NCI-H1092 (cell line): ENCODE measurements at regions not wholly inside any gene's neighbourhood (a gene's known extent, or its start where the extent isn't known, plus 50 kb on each side); places are given as distances from the start of the nearest gene placed in this dataset.
"Not testable (repeated sequence)": the region's sequence is repeated elsewhere in the genome, so short reads cannot be mapped to it uniquely, and the experiment has no call there.

Experiments
- DNase-seq: peaks from one replicate; lab custom pipeline; 2025; lab: John Stamatoyannopoulos, UW

DNA sequence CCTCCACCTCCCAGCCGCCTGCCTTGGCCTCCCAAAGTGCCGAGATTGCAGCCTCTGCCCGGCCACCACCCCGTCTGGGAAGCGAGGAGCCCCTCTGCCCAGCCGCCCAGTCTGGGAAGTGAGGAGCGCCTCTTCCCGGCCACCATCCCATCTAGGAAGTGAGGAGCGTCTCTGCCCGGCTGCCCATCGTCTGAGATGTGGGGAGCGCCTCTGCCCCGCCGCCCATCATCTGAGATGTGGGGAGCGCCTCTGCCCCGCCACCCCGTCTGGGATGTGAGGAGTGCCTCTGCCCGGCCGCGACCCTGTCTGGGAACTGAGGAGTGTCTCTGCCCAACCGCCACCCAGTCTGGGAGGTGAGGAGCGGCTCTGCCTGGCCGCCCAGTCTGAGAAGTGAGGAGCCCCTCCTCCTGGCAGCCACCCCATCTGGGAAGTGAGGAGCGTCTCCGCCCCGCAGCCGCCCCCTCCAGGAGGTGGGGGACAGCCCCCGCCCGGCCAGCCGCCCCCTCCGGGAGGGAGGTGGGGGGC lies 296.3 kb downstream of the HNRNPD start:
- not testable (repeated sequence) for DNase-seq

GRCh38 chr4:82076809-82077208 lies 297.0 kb downstream of the HNRNPD start:
- DNase-seq: no peak

GRCh38 chr4:82076359-82076758 lies 297.4 kb downstream of the HNRNPD start:
- DNase-seq: no peak

DNA sequence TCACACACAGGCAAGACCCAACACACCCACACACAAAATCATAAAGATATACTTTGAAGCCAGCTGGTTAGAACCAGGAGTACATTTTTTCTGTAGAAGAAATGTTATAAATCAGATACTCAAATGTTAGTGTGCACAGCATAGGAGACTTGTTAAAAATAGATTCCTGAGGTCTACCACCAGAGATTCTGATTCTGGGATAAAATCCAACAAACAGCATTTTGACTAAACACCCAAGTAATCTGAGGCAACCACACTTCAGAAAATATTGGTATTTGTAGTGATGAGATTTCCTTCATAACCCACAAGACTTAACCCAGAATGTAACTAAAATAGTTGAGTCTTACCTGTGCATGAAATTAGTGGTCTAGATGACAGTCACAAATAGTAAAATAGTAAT lies 301.8 kb downstream of the HNRNPD start:
- no peak for DNase-seq

DNA sequence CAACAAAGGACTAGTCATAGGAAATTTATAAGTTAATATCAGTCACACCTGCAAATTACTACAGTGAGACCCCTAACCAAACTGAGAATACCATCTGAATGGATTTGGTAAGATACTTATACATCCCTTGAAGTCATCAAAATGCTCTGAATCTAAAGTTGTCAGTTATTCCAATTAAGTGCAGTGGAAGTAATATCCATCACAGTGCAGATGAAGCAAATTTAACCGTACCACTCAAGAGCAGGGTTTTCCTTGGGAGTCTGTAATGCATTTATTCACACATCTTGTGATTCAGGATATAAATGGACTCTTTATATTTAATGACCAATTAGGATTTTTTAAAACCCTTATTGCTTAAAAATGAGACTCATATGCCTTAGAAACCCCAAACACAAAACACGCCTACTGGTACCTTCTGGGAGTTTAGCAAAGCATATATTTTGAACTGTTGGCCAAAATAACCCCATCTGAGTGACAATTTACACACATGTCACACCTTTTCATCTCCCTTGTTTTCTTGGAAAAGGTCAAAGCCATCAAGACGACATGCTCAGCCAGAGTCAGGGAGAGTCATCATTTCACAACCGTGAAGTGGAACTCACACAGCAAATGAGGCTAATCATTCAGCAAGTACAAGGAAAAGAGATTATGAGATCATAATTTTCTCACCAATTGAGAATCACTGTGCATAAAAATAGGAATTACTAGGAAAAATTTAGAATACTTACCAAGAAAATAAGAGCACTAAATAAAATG lies 303.7 kb downstream of the HNRNPD start:
- DNase-seq: no peak

GRCh38 chr4:82063017-82063416 lies 310.8 kb downstream of the HNRNPD start:
- no peak for DNase-seq

DNA sequence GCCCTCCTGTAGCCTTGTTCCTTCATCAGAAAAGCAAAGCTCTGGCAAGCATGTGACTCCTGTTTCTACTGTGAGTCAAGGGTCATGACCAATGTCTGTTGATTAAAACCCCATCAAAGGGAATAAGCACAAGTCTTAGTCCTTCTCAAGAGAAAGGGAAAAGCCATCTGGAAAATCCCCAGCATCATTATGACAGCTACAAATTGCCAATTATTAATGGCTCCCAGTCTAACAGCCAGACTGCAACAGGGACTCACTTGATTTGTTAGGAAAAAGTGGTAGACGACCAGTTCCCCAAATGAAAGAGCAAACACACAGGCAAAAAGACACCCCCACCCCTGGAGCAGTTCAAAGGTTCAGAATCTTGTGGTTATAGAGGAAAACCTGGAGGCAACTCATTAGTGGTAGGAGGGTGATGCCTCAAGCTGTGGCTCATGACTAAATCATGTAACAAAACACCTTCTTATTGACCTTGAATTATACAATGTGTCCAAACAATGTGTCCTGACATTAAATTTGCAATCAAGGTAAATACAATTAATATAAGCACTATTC lies 315.7 kb downstream of the HNRNPD start:
- no peak for DNase-seq

DNA sequence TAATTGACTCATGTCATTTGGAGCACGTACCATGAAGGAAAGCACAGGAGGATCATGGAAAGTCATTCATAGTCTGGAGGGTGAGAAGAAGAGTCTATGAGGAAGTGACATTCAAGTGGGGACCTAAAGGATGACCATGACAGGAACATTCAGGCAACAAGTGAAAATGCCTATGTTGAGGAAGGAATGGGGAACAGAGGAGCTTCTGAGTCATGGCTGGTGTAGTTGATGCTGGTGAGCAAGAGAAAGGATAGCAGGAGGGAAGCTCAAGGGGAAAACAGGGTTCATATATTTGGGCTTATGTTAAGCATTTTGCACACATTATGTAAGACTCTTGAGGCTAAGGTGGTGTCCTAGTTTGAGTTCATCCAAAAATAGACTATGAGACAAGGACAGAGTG lies 318.6 kb downstream of the HNRNPD start:
- DNase-seq: no peak

GRCh38 chr4:82053396-82053795 lies 320.4 kb downstream of the HNRNPD start:
- no peak for DNase-seq

- no peak for DNase-seq
Observed at GRCh38 chr4:82050796-82051195, 323.0 kb downstream of the HNRNPD start.

DNA sequence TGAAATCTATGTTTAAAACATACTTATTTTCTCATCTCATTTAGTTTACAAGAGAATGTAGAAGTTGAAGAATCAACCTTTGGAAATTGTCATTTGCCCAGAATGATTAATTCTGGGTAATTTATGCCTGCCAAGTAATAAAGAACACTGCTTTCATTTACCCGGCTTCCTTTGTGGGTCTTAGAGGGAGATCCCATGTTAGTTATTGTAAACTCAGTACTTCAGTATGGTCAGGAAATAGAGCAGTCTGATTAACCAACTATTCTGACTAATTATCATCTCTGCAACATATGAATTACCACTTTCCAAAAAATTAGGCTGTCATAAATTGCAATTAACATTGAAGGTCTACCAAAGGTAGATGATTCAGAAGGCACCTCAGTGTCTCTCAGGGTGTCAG lies 324.5 kb downstream of the HNRNPD start:
- DNase-seq: no peak

GRCh38 chr4:82047731-82048130 lies 326.1 kb downstream of the HNRNPD start:
- no peak for DNase-seq

DNA sequence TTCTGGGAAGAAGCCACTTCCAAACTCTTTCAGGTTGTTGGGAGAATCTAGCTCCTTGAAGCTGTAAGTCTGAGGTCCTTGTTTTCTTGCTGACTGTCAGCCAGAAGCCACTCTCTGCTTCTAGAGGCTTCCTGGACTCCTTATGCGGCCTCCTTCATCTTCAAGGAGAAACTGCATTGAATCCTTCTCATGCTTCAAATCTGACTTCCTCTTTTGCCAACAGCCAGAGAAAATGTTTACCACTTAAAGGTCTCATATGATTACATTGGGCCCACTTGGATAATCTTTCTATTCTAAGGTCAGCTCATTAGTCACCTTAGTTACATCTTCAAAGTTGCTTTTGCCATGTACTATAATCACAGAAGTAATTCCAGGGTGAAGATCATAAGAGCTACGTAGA lies 327.0 kb downstream of the HNRNPD start:
- DNase-seq: no peak

- no peak for DNase-seq
Observed at GRCh38 chr4:82045267-82045666, 328.5 kb downstream of the HNRNPD start.

GRCh38 chr4:82044141-82044993 lies 329.4 kb downstream of the HNRNPD start:
- DNase-seq: peak; percentile 55

DNA sequence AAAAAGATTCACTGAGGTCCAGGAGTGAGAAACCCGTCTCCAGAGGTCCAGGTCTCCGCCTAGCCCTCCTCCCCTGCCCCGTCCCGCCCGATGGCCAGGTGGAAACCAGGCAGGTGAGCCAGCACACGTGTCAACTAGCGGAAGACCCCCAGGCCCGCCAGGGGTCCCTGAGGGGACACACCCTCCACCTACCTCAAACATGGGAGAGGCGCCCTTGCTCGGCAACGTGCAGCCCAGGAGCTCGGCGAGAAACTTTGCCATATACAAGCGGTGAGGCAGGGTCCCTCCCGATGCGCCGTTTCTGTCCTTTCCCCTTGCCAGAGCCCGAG lies 330.0 kb downstream of the HNRNPD start:
- DNase-seq: no peak

DNA sequence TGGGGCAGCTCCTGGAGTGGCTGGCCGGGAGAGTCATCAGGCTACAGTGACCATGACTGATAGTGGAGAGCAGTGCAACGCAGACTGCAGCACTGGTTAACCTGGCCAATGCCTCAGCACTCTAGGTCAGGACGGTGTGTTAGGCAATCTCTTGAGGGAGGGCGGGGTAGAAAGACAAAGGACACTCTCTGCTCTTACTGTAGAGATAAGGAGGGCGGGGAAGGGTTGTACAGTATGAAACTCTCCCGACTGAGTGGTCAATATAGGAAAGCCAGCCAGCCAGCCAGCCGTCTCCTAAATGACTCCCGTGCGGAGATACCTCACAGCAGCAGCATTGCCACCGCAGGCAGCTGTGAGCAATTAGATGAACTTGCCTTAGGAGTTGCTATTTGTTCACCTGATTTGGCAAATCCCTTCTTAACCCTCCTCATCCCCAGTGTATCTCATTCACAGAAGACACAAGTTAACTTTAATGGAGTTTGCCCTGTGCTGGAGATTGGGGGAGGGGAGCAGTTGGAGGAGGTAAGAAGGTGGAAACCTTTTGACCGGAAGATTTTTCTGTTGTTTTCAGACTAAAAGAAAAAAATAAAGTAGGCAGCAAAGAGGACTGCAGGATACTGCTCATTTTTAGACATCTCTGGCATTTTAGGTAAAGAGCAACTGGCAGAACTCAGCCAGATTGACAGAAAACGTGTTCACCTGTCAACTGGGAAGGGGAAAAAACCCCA lies 330.5 kb downstream of the HNRNPD start:
- no peak for DNase-seq

GRCh38 chr4:82042042-82042441 lies 331.7 kb downstream of the HNRNPD start:
- DNase-seq: no peak

- no peak for DNase-seq
Observed at GRCh38 chr4:82038936-82039335, 334.9 kb downstream of the HNRNPD start.

- no peak for DNase-seq
Observed at GRCh38 chr4:82036181-82036580, 337.6 kb downstream of the HNRNPD start.

- no peak for DNase-seq
Observed at GRCh38 chr4:82034878-82035277, 338.9 kb downstream of the HNRNPD start.

DNA sequence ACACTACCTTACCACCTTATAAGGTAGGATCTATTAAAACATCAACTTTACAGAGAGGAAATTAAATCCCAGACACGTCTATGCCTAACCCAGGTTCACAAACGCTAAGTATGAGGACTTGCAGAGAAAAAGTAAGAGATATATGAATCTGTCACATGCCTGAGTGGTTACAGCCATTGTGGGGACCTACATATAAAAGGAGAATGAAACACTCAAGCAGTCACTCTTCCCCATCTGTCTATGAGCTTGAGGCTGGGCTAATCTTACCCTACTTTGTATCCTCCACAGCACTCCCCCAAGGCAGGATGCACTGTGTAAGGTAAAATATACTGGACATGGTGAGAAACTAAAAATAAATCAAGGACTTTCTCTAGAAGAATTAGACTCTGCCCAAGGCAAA lies 339.9 kb downstream of the HNRNPD start:
- DNase-seq: no peak
